Stimulated activated effector memory CD8-positive, alpha-beta T cell treated with anti-CD3 and anti-CD28 coated beads, Interleukin-12 subunit alpha, Interleukin-12 subunit beta, amount 100 ng/mL, for 72 hours (primary cell): ENCODE measurements at regions not wholly inside any gene's neighbourhood (a gene's known extent, or its start where the extent isn't known, plus 50 kb on each side); places are given as distances from the start of the nearest gene placed in this dataset.

Experiments
- ATAC-seq: fragments of 150-1000 bp; cut with Tn5 transposase; 2 replicates; pipeline ENCODE4 v1.10.0; 2021
- DNase-seq, 2 donors: peaks; one replicate each; pipeline ENCODE4 v3.0.0; 2021 to 2022; ENCODE audit warnings: low spot score in 2 of 2
- H3K27ac Mint-ChIP-seq: one replicate; pipeline ENCODE4 v1.8.0; 2022; ENCODE audit warnings: mild to moderate bottlenecking, mixed read lengths
- H3K36me3 Mint-ChIP-seq: one replicate; pipeline ENCODE4 v1.8.0; 2022; ENCODE audit warnings: mild to moderate bottlenecking, mixed read lengths
- H3K4me1 Mint-ChIP-seq: one replicate; pipeline ENCODE4 v1.8.0; 2022; ENCODE audit warnings: mixed read lengths
- H3K4me3 Mint-ChIP-seq: one replicate; pipeline ENCODE4 v1.8.0; 2022; ENCODE audit warnings: mild to moderate bottlenecking, mixed read lengths
- H3K9me3 Mint-ChIP-seq: one replicate; pipeline ENCODE4 v1.8.0; 2022; ENCODE audit warnings: mixed read lengths

- no peaks in the 10 kb centered on the region for H3K36me3 Mint-ChIP-seq
- ATAC-seq, result peak; percentile 16
- H3K4me1 Mint-ChIP-seq, result no peaks in the 10 kb centered on the region
- H3K27ac Mint-ChIP-seq, result no peak overlapping the region
- H3K4me3 Mint-ChIP-seq, result no peak overlapping the region
- H3K9me3 Mint-ChIP-seq, result peaks cover 4% of the 10 kb centered on the region
- no peak for DNase-seq
These were observed 517.2 kb downstream of the NR4A2 start for GRCh38 chr2:155815275-155815674.

GRCh38 chr2:155810411-155810810 is 522.1 kb downstream of the NR4A2 start:
- DNase-seq (no peak), ATAC-seq (no peak)
- Mint-ChIP-seq H3K9me3 (no peaks in the 10 kb centered on the region), H3K4me1 (no peaks in the 10 kb centered on the region), H3K27ac (no peak overlapping the region), H3K36me3 (no peaks in the 10 kb centered on the region), H3K4me3 (no peak overlapping the region)

GRCh38 chr2:155802888-155803287 is 529.6 kb downstream of the NR4A2 start:
- Mint-ChIP-seq H3K36me3 (no peaks in the 10 kb centered on the region), H3K4me3 (no peak overlapping the region), H3K9me3 (peaks cover 3% of the 10 kb centered on the region), H3K27ac (no peak overlapping the region), H3K4me1 (no peaks in the 10 kb centered on the region)
- ATAC-seq, result no peak
- no peak for DNase-seq

GRCh38 chr2:155792666-155793065 is 539.9 kb downstream of the NR4A2 start:
- H3K9me3 Mint-ChIP-seq, result peaks cover 11% of the 10 kb centered on the region
- H3K4me1 Mint-ChIP-seq, result no peaks in the 10 kb centered on the region
- H3K4me3 Mint-ChIP-seq, result no peak overlapping the region
- no peak for DNase-seq
- no peaks in the 10 kb centered on the region for H3K36me3 Mint-ChIP-seq
- H3K27ac Mint-ChIP-seq, result no peak overlapping the region
- ATAC-seq, result no peak

- DNase-seq (no peak), ATAC-seq (no peak)
- Mint-ChIP-seq H3K27ac (no peak overlapping the region), H3K4me1 (no peaks in the 10 kb centered on the region), H3K9me3 (no peaks in the 10 kb centered on the region), H3K36me3 (no peaks in the 10 kb centered on the region), H3K4me3 (no peak overlapping the region)
These were observed 562.0 kb downstream of the NR4A2 start for GRCh38 chr2:155770516-155770915.

- H3K36me3 Mint-ChIP-seq, result no peaks in the 10 kb centered on the region
- no peak overlapping the region for H3K27ac Mint-ChIP-seq
- H3K9me3 Mint-ChIP-seq, result no peaks in the 10 kb centered on the region
- H3K4me3 Mint-ChIP-seq, result no peak overlapping the region
- ATAC-seq (peak; percentile 34), DNase-seq (no peak)
- H3K4me1 Mint-ChIP-seq, result no peaks in the 10 kb centered on the region
These were observed 566.0 kb downstream of the NR4A2 start for GRCh38 chr2:155766342-155767115.

GRCh38 chr2:155755481-155755880 is 577.0 kb downstream of the NR4A2 start:
- Mint-ChIP-seq H3K4me1 (no peaks in the 10 kb centered on the region), H3K36me3 (no peaks in the 10 kb centered on the region)
- no peak for ATAC-seq

GRCh38 chr2:155748131-155748530 is 584.4 kb downstream of the NR4A2 start:
- Mint-ChIP-seq H3K4me3 (no peak overlapping the region), H3K4me1 (no peaks in the 10 kb centered on the region), H3K9me3 (no peaks in the 10 kb centered on the region), H3K36me3 (no peaks in the 10 kb centered on the region), H3K27ac (no peak overlapping the region)
- peak; percentile 24 for ATAC-seq
- DNase-seq, result no peak

More at GRCh38 chr2:155755481-155755880, 577.0 kb downstream of the NR4A2 start:
- Mint-ChIP-seq H3K27ac (no peak overlapping the region), H3K4me3 (no peak overlapping the region), H3K9me3 (no peaks in the 10 kb centered on the region)
- no peak for DNase-seq

- Mint-ChIP-seq H3K4me3 (no peak overlapping the region), H3K27ac (no peak overlapping the region), H3K4me1 (no peaks in the 10 kb centered on the region), H3K9me3 (no peaks in the 10 kb centered on the region), H3K36me3 (no peaks in the 10 kb centered on the region)
- ATAC-seq (no peak), DNase-seq (no peak)
These were observed 585.0 kb downstream of the NR4A2 start for GRCh38 chr2:155747531-155747930.

- peaks cover 3% of the 10 kb centered on the region for H3K9me3 Mint-ChIP-seq
These were observed 599.2 kb downstream of the NR4A2 start for GRCh38 chr2:155733091-155733853.

GRCh38 chr2:155730804-155731203 is 601.7 kb downstream of the NR4A2 start:
- H3K9me3 Mint-ChIP-seq, result peaks cover 3% of the 10 kb centered on the region
- no peak for ATAC-seq
- H3K36me3 Mint-ChIP-seq, result no peaks in the 10 kb centered on the region
- H3K4me1 Mint-ChIP-seq, result no peaks in the 10 kb centered on the region
- no peak overlapping the region for H3K4me3 Mint-ChIP-seq
- H3K27ac Mint-ChIP-seq, result no peak overlapping the region
- DNase-seq, result no peak

More at GRCh38 chr2:155733091-155733853, 599.2 kb downstream of the NR4A2 start:
- no peak for ATAC-seq
- Mint-ChIP-seq H3K27ac (no peak overlapping the region), H3K4me1 (no peaks in the 10 kb centered on the region), H3K36me3 (no peaks in the 10 kb centered on the region), H3K4me3 (no peak overlapping the region)
- DNase-seq, result no peak

- H3K27ac Mint-ChIP-seq, result no peak overlapping the region
- H3K4me1 Mint-ChIP-seq, result no peaks in the 10 kb centered on the region
- H3K4me3 Mint-ChIP-seq, result no peak overlapping the region
- no peak for DNase-seq
- no peaks in the 10 kb centered on the region for H3K9me3 Mint-ChIP-seq
- ATAC-seq, result peak; percentile 40
- no peaks in the 10 kb centered on the region for H3K36me3 Mint-ChIP-seq
These were observed 605.2 kb downstream of the NR4A2 start for GRCh38 chr2:155727187-155727895.

GRCh38 chr2:155722290-155722689 is 610.2 kb downstream of the NR4A2 start:
- H3K27ac Mint-ChIP-seq, result no peak overlapping the region
- DNase-seq (no peak), ATAC-seq (no peak)
- no peaks in the 10 kb centered on the region for H3K36me3 Mint-ChIP-seq
- no peaks in the 10 kb centered on the region for H3K4me1 Mint-ChIP-seq
- H3K9me3 Mint-ChIP-seq, result no peaks in the 10 kb centered on the region
- H3K4me3 Mint-ChIP-seq, result no peak overlapping the region

- DNase-seq (no peak), ATAC-seq (no peak)
- Mint-ChIP-seq H3K36me3 (no peaks in the 10 kb centered on the region), H3K4me3 (no peak overlapping the region), H3K4me1 (no peaks in the 10 kb centered on the region), H3K9me3 (no peaks in the 10 kb centered on the region), H3K27ac (no peak overlapping the region)
These were observed 616.8 kb downstream of the NR4A2 start for GRCh38 chr2:155715705-155716104.

- H3K36me3 Mint-ChIP-seq, result no peaks in the 10 kb centered on the region
- H3K9me3 Mint-ChIP-seq, result no peaks in the 10 kb centered on the region
- ATAC-seq (no peak), DNase-seq (no peak)
- no peak overlapping the region for H3K4me3 Mint-ChIP-seq
- H3K27ac Mint-ChIP-seq, result no peak overlapping the region
- H3K4me1 Mint-ChIP-seq, result no peaks in the 10 kb centered on the region
These were observed 617.5 kb downstream of the NR4A2 start for GRCh38 chr2:155714983-155715382.
